MCF 10A (cell line): ENCODE measurements at regions not wholly inside any gene's neighbourhood (a gene's known extent, or its start where the extent isn't known, plus 50 kb on each side); places are given as distances from the start of the nearest gene placed in this dataset.

ENCODE experiments used
- BruUV-seq: library from RNA; stranded (reverse); fragments of 400-500 nt; replicated peaks from 2 replicates; lab custom pipeline; 2021; lab: Mats Ljungman, UMichigan
- CTCF ChIA-PET: fragments of 300-600 bp; sonication (Branson Sonifier 250); formaldehyde crosslinking; extraction: SDS; loops from one replicate; lab custom pipeline; 2021; ENCODE audit warnings: antibody characterized with exemption, inconsistent platforms; lab: Yijun Ruan, JAX
- POLR2A ChIA-PET: fragments of 300-600, 350-650 bp; sonication (Branson Sonifier 250); formaldehyde crosslinking; extraction: SDS; loops from one replicate; lab custom pipeline; 2020; ENCODE audit warnings: antibody characterized with exemption, inconsistent platforms; lab: Yijun Ruan, JAX
- DNase-seq: peaks from one replicate; pipeline ENCODE4 v3.0.0-alpha.2; 2018; ENCODE audit not compliant: unreplicated experiment
- H3K27ac Mint-ChIP-seq: one replicate; pipeline ENCODE4 v1.8.0; 2022; ENCODE audit warnings: mild to moderate bottlenecking, low read depth, mixed read lengths; ENCODE audit not compliant: unreplicated experiment
- H3K27me3 Mint-ChIP-seq: one replicate; pipeline ENCODE4 v1.8.0; 2022; ENCODE audit warnings: mixed read lengths; ENCODE audit not compliant: insufficient read depth, unreplicated experiment
- H3K36me3 Mint-ChIP-seq: one replicate; pipeline ENCODE4 v1.8.0; 2022; ENCODE audit warnings: mild to moderate bottlenecking, moderate library complexity, mixed read lengths; ENCODE audit not compliant: insufficient read depth, unreplicated experiment
- H3K4me1 Mint-ChIP-seq: one replicate; pipeline ENCODE4 v1.8.0; 2022; ENCODE audit warnings: mixed read lengths; ENCODE audit not compliant: insufficient read depth, unreplicated experiment
- H3K4me3 Mint-ChIP-seq: one replicate; pipeline ENCODE4 v1.8.0; 2022; ENCODE audit warnings: mild to moderate bottlenecking, moderate library complexity, mixed read lengths; ENCODE audit not compliant: unreplicated experiment
- H3K9me3 Mint-ChIP-seq: one replicate; pipeline ENCODE4 v1.8.0; 2022; ENCODE audit warnings: mixed read lengths; ENCODE audit not compliant: unreplicated experiment
- intact Hi-C: fragments of 100-400 bp; cut with micrococcal nuclease; formaldehyde crosslinking; loops from 2 replicates; pipeline ENCODE4 v1.14.1; 2022
- TF ChIP-seq, protein P1 (sequence below): fragments of 200-600 bp; IDR thresholded peaks from one replicate; pipeline ENCODE4 v1.8.0; 2022; ENCODE audit warnings: antibody characterized with exemption, mild to moderate bottlenecking; ENCODE audit not compliant: unreplicated experiment

GRCh38 chr10:111392910-111393309, 316.1 kb downstream of the ADRA2A start:
- ChIA-PET POLR2A (no interaction called here), CTCF (no interaction called here)
- Mint-ChIP-seq H3K4me1 (no peaks in the 10 kb centered on the region), H3K9me3 (no peaks in the 10 kb centered on the region), H3K27me3 (peaks cover 11% of the 10 kb centered on the region), H3K4me3 (no peak overlapping the region), H3K27ac (no peak overlapping the region), H3K36me3 (no peaks in the 10 kb centered on the region)
- no TSS peak for BruUV-seq
- intact Hi-C loops: no loop called here
- no peak for DNase-seq
- TF ChIP-seq, protein P1, sequence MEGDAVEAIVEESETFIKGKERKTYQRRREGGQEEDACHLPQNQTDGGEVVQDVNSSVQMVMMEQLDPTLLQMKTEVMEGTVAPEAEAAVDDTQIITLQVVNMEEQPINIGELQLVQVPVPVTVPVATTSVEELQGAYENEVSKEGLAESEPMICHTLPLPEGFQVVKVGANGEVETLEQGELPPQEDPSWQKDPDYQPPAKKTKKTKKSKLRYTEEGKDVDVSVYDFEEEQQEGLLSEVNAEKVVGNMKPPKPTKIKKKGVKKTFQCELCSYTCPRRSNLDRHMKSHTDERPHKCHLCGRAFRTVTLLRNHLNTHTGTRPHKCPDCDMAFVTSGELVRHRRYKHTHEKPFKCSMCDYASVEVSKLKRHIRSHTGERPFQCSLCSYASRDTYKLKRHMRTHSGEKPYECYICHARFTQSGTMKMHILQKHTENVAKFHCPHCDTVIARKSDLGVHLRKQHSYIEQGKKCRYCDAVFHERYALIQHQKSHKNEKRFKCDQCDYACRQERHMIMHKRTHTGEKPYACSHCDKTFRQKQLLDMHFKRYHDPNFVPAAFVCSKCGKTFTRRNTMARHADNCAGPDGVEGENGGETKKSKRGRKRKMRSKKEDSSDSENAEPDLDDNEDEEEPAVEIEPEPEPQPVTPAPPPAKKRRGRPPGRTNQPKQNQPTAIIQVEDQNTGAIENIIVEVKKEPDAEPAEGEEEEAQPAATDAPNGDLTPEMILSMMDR: no peak

DNA sequence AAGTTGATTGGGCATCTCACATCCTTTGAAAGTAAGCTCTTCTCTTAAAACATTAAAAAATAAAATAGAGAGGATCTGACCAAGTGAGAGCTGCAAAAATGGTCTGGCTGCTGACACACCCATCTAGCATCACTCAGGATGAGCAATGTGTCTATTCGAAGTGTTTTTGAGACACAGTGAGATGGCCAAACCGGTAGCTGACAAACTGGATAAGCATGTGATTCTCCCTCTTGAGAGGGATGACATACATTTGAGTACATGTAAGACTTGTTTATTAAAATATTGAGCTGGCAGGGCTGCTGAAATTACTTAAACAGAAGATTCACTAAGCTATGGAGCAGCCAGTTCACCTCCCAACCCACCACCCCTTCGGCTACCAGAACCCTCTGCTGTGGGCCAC, 333.9 kb downstream of the ADRA2A start:
- Mint-ChIP-seq H3K9me3 (no peaks in the 10 kb centered on the region), H3K27me3 (no peaks in the 10 kb centered on the region), H3K36me3 (no peaks in the 10 kb centered on the region), H3K27ac (no peak overlapping the region), H3K4me1 (peaks cover 6% of the 10 kb centered on the region), H3K4me3 (no peak overlapping the region)
- CTCF ChIA-PET: interaction anchor here (0.6 kb wide), 1 partner anchor 150 kb away, joined by 3 read pairs; no protein-coding TSS in a partner anchor
- intact Hi-C loops: no loop called here
- no peak for DNase-seq
- BruUV-seq: no TSS peak
- TF ChIP-seq, protein P1: no peak
- POLR2A ChIA-PET: no interaction called here

- H3K27ac Mint-ChIP-seq: no peak overlapping the region
- intact Hi-C loops: no loop called here
- no peaks in the 10 kb centered on the region for H3K9me3 Mint-ChIP-seq
- TF ChIP-seq, protein P1: no peak
- H3K27me3 Mint-ChIP-seq: no peaks in the 10 kb centered on the region
- peaks cover 6% of the 10 kb centered on the region for H3K36me3 Mint-ChIP-seq
- DNase-seq: no peak
- H3K4me3 Mint-ChIP-seq: no peak overlapping the region
- POLR2A ChIA-PET: no interaction called here
- no peaks in the 10 kb centered on the region for H3K4me1 Mint-ChIP-seq
- no TSS peak for BruUV-seq
- CTCF ChIA-PET: no interaction called here
Measured at GRCh38 chr10:111425459-111425858, 348.6 kb downstream of the ADRA2A start.

GRCh38 chr10:111429288-111430028, 352.6 kb downstream of the ADRA2A start:
- Mint-ChIP-seq H3K36me3 (no peaks in the 10 kb centered on the region), H3K9me3 (no peaks in the 10 kb centered on the region), H3K4me1 (no peaks in the 10 kb centered on the region), H3K27ac (no peak overlapping the region), H3K4me3 (no peak overlapping the region), H3K27me3 (no peaks in the 10 kb centered on the region)
- no TSS peak for BruUV-seq
- ChIA-PET CTCF (no interaction called here), POLR2A (interaction anchor here (1.2 kb wide), 1 partner anchor 10 kb away, joined by 3 read pairs; no protein-coding TSS in a partner anchor)
- intact Hi-C loops: no loop called here
- TF ChIP-seq, protein P1: no peak
- no peak for DNase-seq
